GM12891 (cell line): ENCODE measurements at regions not wholly inside any gene's neighbourhood (a gene's known extent, or its start where the extent isn't known, plus 50 kb on each side); places are given as distances from the start of the nearest gene placed in this dataset.

Experiments
- DNase-seq: peaks from one replicate; pipeline ENCODE4 v3.0.0; 2011; ENCODE audit warnings: low spot score; ENCODE audit not compliant: insufficient read length
- FAIRE-seq: peaks from 2 replicates; lab custom pipeline; 2011; peaks lifted over from hg19 to GRCh38; lab: Jason Lieb, UNC
- PAX5 ChIP-seq: IDR thresholded peaks from 2 replicates; pipeline ENCODE4 v1.6.1; 2011; ENCODE audit warnings: low read length, moderate library complexity, mild to moderate bottlenecking; ENCODE audit not compliant: insufficient read depth, severe bottlenecking
- POLR2A ChIP-seq: IDR thresholded peaks from 2 replicates; pipeline ENCODE4 v1.6.1; 2011; ENCODE audit warnings: low read depth, low read length, control low read depth
- POLR2AphosphoS5 ChIP-seq: IDR thresholded peaks from 2 replicates; pipeline ENCODE4 v1.6.1; 2011; ENCODE audit warnings: low read depth, low read length, control low read depth
- POU2F2 ChIP-seq: IDR thresholded peaks from 2 replicates; pipeline ENCODE4 v1.6.1; 2011; ENCODE audit warnings: low read depth, mild to moderate bottlenecking, control low read depth, low read length, moderate library complexity
- SPI1 ChIP-seq: IDR thresholded peaks from 2 replicates; pipeline ENCODE4 v1.6.1; 2011; ENCODE audit warnings: low read depth, low read length, control low read depth
- TAF1 ChIP-seq: IDR thresholded peaks from 2 replicates; pipeline ENCODE4 v1.6.1; 2011; ENCODE audit warnings: low read depth, low read length, control low read depth

DNA sequence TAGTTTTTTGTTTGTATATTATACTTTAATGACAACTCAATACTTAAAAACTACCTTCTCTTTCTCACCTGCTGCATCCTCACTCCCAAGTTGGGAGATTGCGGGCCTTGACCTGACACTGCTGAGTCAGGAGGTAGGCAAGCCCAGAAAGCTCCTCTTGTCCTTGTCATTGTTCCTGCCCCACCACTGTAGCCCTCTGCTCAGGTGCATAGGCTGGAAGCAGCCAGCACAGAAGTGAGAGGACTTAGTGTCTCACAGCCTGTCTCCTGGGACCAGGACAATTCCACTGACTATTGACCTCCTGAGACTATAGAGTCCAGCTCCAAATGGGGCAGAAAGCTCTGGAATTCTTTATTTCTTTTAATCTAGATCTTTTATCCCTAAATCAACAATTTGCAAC is 123.5 kb upstream of the NDP start:
- TF ChIP-seq POLR2A (no peak), PAX5 (no peak), SPI1 (no peak), TAF1 (no peak), POU2F2 (no peak), POLR2AphosphoS5 (no peak)
- no peak for FAIRE-seq
- no peak for DNase-seq

GRCh38 chrX:44094821-44095530 is 121.8 kb upstream of the NDP start:
- no peak for TF ChIP-seq TAF1
- no peak for TF ChIP-seq POU2F2
- TF ChIP-seq PAX5, result no peak
- TF ChIP-seq POLR2AphosphoS5, result no peak
- no peak for DNase-seq
- FAIRE-seq, result no peak

DNA sequence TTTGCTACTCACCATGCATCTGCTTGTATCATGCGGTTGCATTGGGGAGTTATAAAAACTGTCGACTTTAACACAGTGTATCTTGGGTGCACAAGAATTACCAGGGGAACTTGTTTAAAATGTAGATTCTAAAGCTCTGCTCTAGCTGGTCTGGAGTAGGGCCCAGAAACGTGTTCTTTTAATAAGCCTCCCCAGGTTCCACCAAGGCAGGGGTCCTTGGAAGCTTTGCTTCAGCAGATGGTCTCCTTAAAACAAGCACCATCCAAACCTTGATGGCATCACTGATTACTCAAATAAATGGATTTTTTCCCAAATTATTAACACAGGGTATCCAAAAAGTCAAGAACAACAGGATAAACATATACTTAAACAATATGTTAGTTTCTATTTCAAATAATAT is 120.2 kb upstream of the NDP start:
- FAIRE-seq, result no peak
- TF ChIP-seq POU2F2, result no peak
- no peak for TF ChIP-seq POLR2A
- TF ChIP-seq PAX5, result no peak
- no peak for TF ChIP-seq SPI1
- TF ChIP-seq TAF1, result no peak
- no peak for TF ChIP-seq POLR2AphosphoS5
- no peak for DNase-seq

- TF ChIP-seq POU2F2, result no peak
- no peak for TF ChIP-seq POLR2A
- no peak for TF ChIP-seq POLR2AphosphoS5
- TF ChIP-seq SPI1, result no peak
- no peak for TF ChIP-seq TAF1
- TF ChIP-seq PAX5, result no peak
- FAIRE-seq, result no peak
- DNase-seq, result no peak
Observed at GRCh38 chrX:44092778-44093177, 119.6 kb upstream of the NDP start.

- TF ChIP-seq POLR2AphosphoS5 (no peak), TAF1 (no peak), SPI1 (no peak), POLR2A (no peak), POU2F2 (no peak), PAX5 (no peak)
- DNase-seq (no peak), FAIRE-seq (no peak)
Observed at GRCh38 chrX:44088510-44089144, 115.4 kb upstream of the NDP start.

DNA sequence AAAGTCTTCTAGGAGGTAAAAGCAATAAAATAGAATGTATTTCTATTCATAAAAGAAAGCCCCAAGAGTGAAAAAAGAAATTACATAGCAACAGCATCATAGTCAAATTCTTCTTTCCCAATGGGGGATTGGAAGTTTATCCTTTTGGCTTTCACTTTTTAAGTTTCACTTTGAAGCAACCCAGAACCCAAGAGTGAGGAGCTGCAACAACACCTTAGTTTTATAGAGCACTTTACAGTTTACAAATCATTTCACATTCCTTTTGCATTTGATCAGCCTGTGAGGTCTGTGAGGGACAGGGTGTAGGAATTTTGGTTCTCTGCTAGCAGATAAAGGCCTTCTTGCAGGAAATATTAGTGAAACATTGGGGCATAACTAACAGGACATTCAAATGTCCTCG is 112.0 kb upstream of the NDP start:
- DNase-seq, result no peak
- no peak for FAIRE-seq
- TF ChIP-seq SPI1, result no peak
- TF ChIP-seq POU2F2, result no peak
- no peak for TF ChIP-seq PAX5
- no peak for TF ChIP-seq POLR2A
- no peak for TF ChIP-seq TAF1
- TF ChIP-seq POLR2AphosphoS5, result no peak

- TF ChIP-seq POU2F2 (no peak), POLR2AphosphoS5 (no peak), POLR2A (no peak), PAX5 (no peak), TAF1 (no peak), SPI1 (no peak)
- no peak for FAIRE-seq
- DNase-seq, result no peak
Observed at GRCh38 chrX:44082829-44083228, 109.6 kb upstream of the NDP start.

- no peak for DNase-seq
- no peak for FAIRE-seq
- TF ChIP-seq POU2F2 (no peak), TAF1 (no peak), PAX5 (no peak), POLR2AphosphoS5 (no peak), SPI1 (no peak), POLR2A (no peak)
Observed at GRCh38 chrX:44080083-44080482, 106.9 kb upstream of the NDP start.

- no peak for TF ChIP-seq TAF1
- TF ChIP-seq SPI1, result no peak
- no peak for TF ChIP-seq POLR2AphosphoS5
- TF ChIP-seq PAX5, result no peak
- no peak for TF ChIP-seq POU2F2
- no peak for TF ChIP-seq POLR2A
- DNase-seq (no peak), FAIRE-seq (peak; percentile 40)
Observed at GRCh38 chrX:44072631-44073030, 99.4 kb upstream of the NDP start.
